ENCODE measurements at regions not wholly inside any gene's neighbourhood (a gene's known extent, or its start where the extent isn't known, plus 50 kb on each side); places are given as distances from the start of the nearest gene placed in this dataset.

DNA sequence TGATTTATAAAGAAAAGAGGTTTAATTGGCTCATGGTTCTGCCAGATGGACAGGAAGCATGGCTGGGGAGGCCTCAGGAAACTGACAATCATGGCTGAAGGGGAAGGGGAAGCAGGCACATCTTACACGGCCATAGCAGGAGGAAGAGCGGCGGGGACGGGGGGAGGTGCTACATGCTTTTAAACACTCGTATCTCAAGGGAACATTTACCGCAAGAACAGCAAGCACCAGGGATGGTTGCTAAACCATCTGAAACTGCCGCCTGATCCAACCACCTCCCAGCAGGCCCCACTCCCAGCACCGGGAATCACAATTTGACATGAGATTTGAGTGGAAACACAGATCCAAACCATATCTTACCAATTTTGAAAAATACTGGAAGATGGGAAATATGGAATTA is 362.8 kb downstream of the FBXO15 start:
- Histone ChIP-seq H3K4me3 (ENCODE audit: low read depth, low read length) (no peak overlapping the region), H3K36me3 (ENCODE audit: control insufficient read depth, insufficient read depth, low read length) (no peaks in the 10 kb centered on the region), H3K9me3 (ENCODE audit: control insufficient read depth in 2 of 2, low read length in 2 of 2) (no peaks in the 10 kb centered on the region), H3K27ac (ENCODE audit: insufficient read depth, low read length, poor library complexity, severe bottlenecking) (no peak overlapping the region), H3K4me1 (ENCODE audit: control insufficient read depth, insufficient read depth, low read length, poor library complexity, severe bottlenecking) (no peaks in the 10 kb centered on the region), H3K27me3 (ENCODE audit: control insufficient read depth, insufficient read depth, low read length) (no peaks in the 10 kb centered on the region)
- H3K4me3 Mint-ChIP-seq, result no peak overlapping the region
- no peak for DNase-seq
- H3K27ac Mint-ChIP-seq, result no peak overlapping the region
- H3K4me1 Mint-ChIP-seq, result no peaks in the 10 kb centered on the region
- no peak for ATAC-seq (ENCODE audit: low read depth in 2 of 2)
- no peaks in the 10 kb centered on the region for H3K27me3 Mint-ChIP-seq
- no peaks in the 10 kb centered on the region for H3K36me3 Mint-ChIP-seq
- no peaks in the 10 kb centered on the region for H3K9me3 Mint-ChIP-seq

GRCh38 chr18:73782405-73782804 is 365.2 kb downstream of the FBXO15 start:
- Mint-ChIP-seq H3K9me3 (peaks cover 0 to under 1% (median 0%) of the 10 kb centered on the region in 7 donors), H3K36me3 (no peaks in the 10 kb centered on the region), H3K27ac (no peak overlapping the region), H3K4me3 (no peak overlapping the region), H3K4me1 (no peaks in the 10 kb centered on the region), H3K27me3 (no peaks in the 10 kb centered on the region)
- no peaks in the 10 kb centered on the region for H3K27me3 ChIP-seq (ENCODE audit: control insufficient read depth, insufficient read depth, low read length)
- H3K36me3 ChIP-seq (ENCODE audit: control insufficient read depth, insufficient read depth, low read length), result no peaks in the 10 kb centered on the region
- DNase-seq (no peak), ATAC-seq (ENCODE audit: low read depth in 2 of 2) (no peak)
- H3K4me3 ChIP-seq (ENCODE audit: low read depth, low read length), result no peak overlapping the region
- H3K4me1 ChIP-seq (ENCODE audit: control insufficient read depth, insufficient read depth, low read length, poor library complexity, severe bottlenecking), result no peaks in the 10 kb centered on the region
- no peaks in the 10 kb centered on the region for H3K9me3 ChIP-seq (ENCODE audit: control insufficient read depth in 2 of 2, low read length in 2 of 2)
- H3K27ac ChIP-seq (ENCODE audit: insufficient read depth, low read length, poor library complexity, severe bottlenecking), result no peak overlapping the region

GRCh38 chr18:73780218-73780617 is 367.4 kb downstream of the FBXO15 start:
- DNase-seq (no peak), ATAC-seq (ENCODE audit: low read depth in 2 of 2) (no peak)
- no peaks in the 10 kb centered on the region for H3K4me1 ChIP-seq (ENCODE audit: control insufficient read depth, insufficient read depth, low read length, poor library complexity, severe bottlenecking)
- no peaks in the 10 kb centered on the region for H3K36me3 ChIP-seq (ENCODE audit: control insufficient read depth, insufficient read depth, low read length)
- no peaks in the 10 kb centered on the region for H3K4me1 Mint-ChIP-seq
- no peak overlapping the region for H3K27ac ChIP-seq (ENCODE audit: insufficient read depth, low read length, poor library complexity, severe bottlenecking)
- H3K4me3 Mint-ChIP-seq, result no peak overlapping the region
- no peak overlapping the region for H3K4me3 ChIP-seq (ENCODE audit: low read depth, low read length)
- no peaks in the 10 kb centered on the region for H3K9me3 ChIP-seq (ENCODE audit: control insufficient read depth in 2 of 2, low read length in 2 of 2)
- no peak overlapping the region for H3K27ac Mint-ChIP-seq
- H3K9me3 Mint-ChIP-seq, result peaks cover 0 to 2% (median 0%) of the 10 kb centered on the region in 7 donors
- no peaks in the 10 kb centered on the region for H3K27me3 ChIP-seq (ENCODE audit: control insufficient read depth, insufficient read depth, low read length)
- H3K36me3 Mint-ChIP-seq, result no peaks in the 10 kb centered on the region
- H3K27me3 Mint-ChIP-seq, result no peaks in the 10 kb centered on the region

DNA sequence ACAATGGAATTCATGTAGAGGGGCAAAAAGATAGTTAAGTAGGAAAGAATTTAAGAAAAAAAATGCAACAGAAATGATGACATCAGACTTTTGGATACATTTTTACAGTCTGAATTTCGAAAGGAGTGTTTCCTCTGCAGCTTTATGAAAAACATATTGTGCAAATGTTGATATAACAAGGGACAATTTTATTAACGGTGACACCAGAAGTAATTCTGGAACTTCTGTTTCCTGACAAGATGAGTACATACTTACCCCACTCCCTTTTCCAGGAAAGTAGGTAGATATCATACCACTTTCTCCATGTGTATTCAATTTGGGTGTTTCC is 369.6 kb downstream of the FBXO15 start:
- no peak overlapping the region for H3K27ac Mint-ChIP-seq
- DNase-seq, result no peak
- H3K4me1 ChIP-seq (ENCODE audit: control insufficient read depth, insufficient read depth, low read length, poor library complexity, severe bottlenecking), result no peaks in the 10 kb centered on the region
- H3K4me1 Mint-ChIP-seq, result no peaks in the 10 kb centered on the region
- H3K4me3 Mint-ChIP-seq, result no peak overlapping the region
- no peaks in the 10 kb centered on the region for H3K9me3 ChIP-seq (ENCODE audit: control insufficient read depth in 2 of 2, low read length in 2 of 2)
- H3K4me3 ChIP-seq (ENCODE audit: low read depth, low read length), result no peak overlapping the region
- H3K36me3 ChIP-seq (ENCODE audit: control insufficient read depth, insufficient read depth, low read length), result no peaks in the 10 kb centered on the region
- peaks cover 0 to 3% (median 0%) of the 10 kb centered on the region in 7 donors for H3K9me3 Mint-ChIP-seq
- H3K27me3 Mint-ChIP-seq, result no peaks in the 10 kb centered on the region
- H3K36me3 Mint-ChIP-seq, result no peaks in the 10 kb centered on the region
- no peak overlapping the region for H3K27ac ChIP-seq (ENCODE audit: insufficient read depth, low read length, poor library complexity, severe bottlenecking)
- H3K27me3 ChIP-seq (ENCODE audit: control insufficient read depth, insufficient read depth, low read length), result no peaks in the 10 kb centered on the region
- no peak for ATAC-seq (ENCODE audit: low read depth in 2 of 2)

DNA sequence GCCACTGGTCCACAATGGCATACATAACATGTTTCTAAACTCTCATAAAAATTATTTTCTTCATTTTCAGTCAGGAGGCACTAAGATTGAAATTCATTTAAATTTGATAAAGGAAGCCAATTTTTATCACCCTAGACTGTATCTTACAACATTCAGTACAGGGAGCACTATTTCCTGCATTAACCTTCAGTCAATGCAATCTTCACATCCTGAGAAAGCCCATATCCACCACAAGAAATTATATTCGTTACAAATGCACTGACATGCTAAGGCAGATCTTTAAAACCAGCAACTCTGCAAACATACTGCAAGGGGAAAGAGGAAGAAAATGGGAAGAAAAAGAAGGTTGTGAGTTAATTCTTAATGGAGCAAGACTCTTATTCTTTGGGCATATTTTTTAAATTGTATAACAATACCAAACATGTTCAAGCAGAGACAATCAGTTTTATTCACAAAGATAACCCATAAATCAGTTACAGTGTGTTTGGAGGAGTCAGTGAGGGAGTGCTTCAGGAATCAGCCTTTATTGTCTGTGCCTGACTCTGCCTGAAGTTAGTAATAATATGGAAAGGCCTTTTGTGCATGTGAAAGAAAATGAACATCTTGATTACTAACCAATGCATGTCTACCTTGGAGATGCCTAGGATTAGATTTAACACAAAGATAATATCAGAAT is 370.1 kb downstream of the FBXO15 start:
- H3K9me3 ChIP-seq (ENCODE audit: control insufficient read depth in 2 of 2, low read length in 2 of 2), result no peaks in the 10 kb centered on the region
- Mint-ChIP-seq H3K9me3 (peaks cover 0 to 3% (median 0%) of the 10 kb centered on the region in 7 donors), H3K4me3 (no peak overlapping the region), H3K27ac (no peak overlapping the region), H3K4me1 (no peaks in the 10 kb centered on the region), H3K36me3 (no peaks in the 10 kb centered on the region), H3K27me3 (no peaks in the 10 kb centered on the region)
- H3K36me3 ChIP-seq (ENCODE audit: control insufficient read depth, insufficient read depth, low read length), result no peaks in the 10 kb centered on the region
- no peaks in the 10 kb centered on the region for H3K27me3 ChIP-seq (ENCODE audit: control insufficient read depth, insufficient read depth, low read length)
- DNase-seq, result no peak
- H3K4me1 ChIP-seq (ENCODE audit: control insufficient read depth, insufficient read depth, low read length, poor library complexity, severe bottlenecking), result no peaks in the 10 kb centered on the region
- no peak overlapping the region for H3K4me3 ChIP-seq (ENCODE audit: low read depth, low read length)
- no peak overlapping the region for H3K27ac ChIP-seq (ENCODE audit: insufficient read depth, low read length, poor library complexity, severe bottlenecking)
- no peak for ATAC-seq (ENCODE audit: low read depth in 2 of 2)

DNA sequence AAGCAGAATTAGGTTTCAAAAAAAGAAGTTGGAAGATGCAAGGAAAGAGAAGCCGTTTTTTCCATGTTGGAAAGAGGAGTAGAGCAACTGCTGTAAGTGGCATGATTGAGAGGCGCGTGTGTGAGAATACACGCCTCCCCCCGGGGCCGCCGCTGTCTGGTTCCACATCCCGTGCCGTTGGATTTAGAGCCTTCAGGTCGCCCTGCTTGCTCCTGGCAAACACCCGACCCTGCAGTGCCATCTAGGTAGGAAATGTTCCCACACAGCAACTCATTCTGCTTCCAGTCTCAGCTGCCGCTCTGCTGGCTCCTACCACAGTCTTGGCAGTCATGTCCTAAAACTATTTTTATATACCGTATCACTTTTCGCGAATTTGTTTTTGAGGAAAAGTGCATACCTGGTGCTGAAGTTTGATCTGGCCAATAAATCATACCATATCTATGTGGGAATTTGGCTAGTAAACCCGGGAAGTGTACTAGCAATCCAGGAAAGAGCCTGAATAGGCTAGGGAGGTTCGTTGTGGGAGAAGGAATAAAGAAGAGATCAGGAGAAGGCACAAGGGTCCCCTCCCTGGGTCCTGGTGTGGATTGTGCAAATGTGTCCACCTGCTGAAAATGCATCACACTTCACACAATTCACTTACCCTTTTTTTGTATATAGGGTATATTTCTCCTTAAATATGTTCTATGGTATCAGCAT is 372.7 kb downstream of the FBXO15 start:
- H3K36me3 ChIP-seq (ENCODE audit: control insufficient read depth, insufficient read depth, low read length), result no peaks in the 10 kb centered on the region
- Mint-ChIP-seq H3K4me1 (no peaks in the 10 kb centered on the region), H3K9me3 (peaks cover 0 to 3% (median 0%) of the 10 kb centered on the region in 7 donors), H3K27me3 (no peaks in the 10 kb centered on the region), H3K36me3 (no peaks in the 10 kb centered on the region), H3K4me3 (no peak overlapping the region), H3K27ac (no peak overlapping the region)
- H3K27me3 ChIP-seq (ENCODE audit: control insufficient read depth, insufficient read depth, low read length), result no peaks in the 10 kb centered on the region
- no peaks in the 10 kb centered on the region for H3K4me1 ChIP-seq (ENCODE audit: control insufficient read depth, insufficient read depth, low read length, poor library complexity, severe bottlenecking)
- no peak overlapping the region for H3K27ac ChIP-seq (ENCODE audit: insufficient read depth, low read length, poor library complexity, severe bottlenecking)
- ATAC-seq (ENCODE audit: low read depth in 2 of 2) (no peak), DNase-seq (no peak)
- H3K4me3 ChIP-seq (ENCODE audit: low read depth, low read length), result no peak overlapping the region
- H3K9me3 ChIP-seq (ENCODE audit: control insufficient read depth in 2 of 2, low read length in 2 of 2), result no peaks in the 10 kb centered on the region

DNA sequence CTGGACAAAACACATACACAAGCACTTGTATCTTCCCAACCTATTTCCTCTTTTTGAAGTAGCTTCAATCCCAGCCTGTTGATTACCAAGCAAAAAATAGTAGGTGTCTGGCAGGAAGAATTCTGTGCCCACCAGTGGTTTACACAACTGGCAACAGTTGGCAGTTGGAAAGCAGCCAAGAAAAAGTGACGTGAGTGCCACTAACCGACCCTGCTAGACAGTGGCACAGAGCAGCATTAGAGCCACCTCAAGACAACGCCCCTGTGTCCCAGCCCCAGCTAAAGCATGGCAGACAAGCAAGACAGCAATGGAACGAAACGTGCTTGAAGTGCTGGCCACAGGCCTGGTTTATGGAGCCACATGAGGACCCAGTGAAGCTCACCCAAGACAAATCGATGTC is 379.6 kb downstream of the FBXO15 start:
- DNase-seq, result no peak
- no peak overlapping the region for H3K27ac Mint-ChIP-seq
- no peak overlapping the region for H3K4me3 Mint-ChIP-seq

More for the DNA sequence above, 379.6 kb downstream of the FBXO15 start:
- Mint-ChIP-seq H3K36me3 (no peaks in the 10 kb centered on the region), H3K4me1 (peaks cover 0 to 5% (median 3%) of the 10 kb centered on the region in 4 donors), H3K9me3 (peaks cover 0 to 3% (median 2%) of the 10 kb centered on the region in 7 donors), H3K27me3 (no peaks in the 10 kb centered on the region)
- Histone ChIP-seq H3K36me3 (ENCODE audit: control insufficient read depth, insufficient read depth, low read length) (no peaks in the 10 kb centered on the region), H3K4me3 (ENCODE audit: low read depth, low read length) (no peak overlapping the region), H3K9me3 (ENCODE audit: control insufficient read depth in 2 of 2, low read length in 2 of 2) (no peaks in the 10 kb centered on the region), H3K4me1 (ENCODE audit: control insufficient read depth, insufficient read depth, low read length, poor library complexity, severe bottlenecking) (no peaks in the 10 kb centered on the region), H3K27me3 (ENCODE audit: control insufficient read depth, insufficient read depth, low read length) (no peaks in the 10 kb centered on the region), H3K27ac (ENCODE audit: insufficient read depth, low read length, poor library complexity, severe bottlenecking) (no peak overlapping the region)
- no peak for ATAC-seq (ENCODE audit: low read depth in 2 of 2)
